NT2/D1 (cell line): ENCODE measurements at regions not wholly inside any gene's neighbourhood (a gene's known extent, or its start where the extent isn't known, plus 50 kb on each side); places are given as distances from the start of the nearest gene placed in this dataset.

Experiments used
- DNase-seq: peaks from one replicate; pipeline ENCODE4 v3.0.0-alpha.2; 2011; ENCODE audit warnings: low read depth, low spot score
- H3K27me3 ChIP-seq: 2 replicates; pipeline ENCODE4 v1.6.0; 2011; ENCODE audit warnings: mild to moderate bottlenecking; ENCODE audit not compliant: insufficient read length, insufficient read depth
- H3K36me3 ChIP-seq: 2 replicates; pipeline ENCODE4 v1.6.1; 2011; ENCODE audit warnings: mild to moderate bottlenecking, low read length, mixed read lengths; ENCODE audit not compliant: insufficient read depth, insufficient read length
- H3K4me1 ChIP-seq: 2 replicates; pipeline ENCODE4 v1.5.1; 2011; ENCODE audit not compliant: insufficient read depth, insufficient read length
- H3K4me3 ChIP-seq: 2 replicates; pipeline ENCODE4 v1.5.1; 2011; ENCODE audit warnings: low read depth; ENCODE audit not compliant: insufficient read length
- H3K9ac ChIP-seq: 2 replicates; pipeline ENCODE4 v1.6.0; 2011; ENCODE audit warnings: low read depth; ENCODE audit not compliant: insufficient read length
- H3K9me3 ChIP-seq: 2 replicates; pipeline ENCODE4 v1.5.1; 2011; ENCODE audit warnings: mild to moderate bottlenecking, low read length; ENCODE audit not compliant: insufficient read depth
- SUZ12 ChIP-seq: IDR thresholded peaks from 2 replicates; pipeline ENCODE4 v1.6.1; 2011; ENCODE audit not compliant: insufficient read length, insufficient read depth; ENCODE audit errors: extremely low read depth
- YY1 ChIP-seq: IDR thresholded peaks from 2 replicates; pipeline ENCODE4 v1.6.1; 2011; ENCODE audit not compliant: insufficient read length, insufficient read depth
- ZNF274 ChIP-seq: IDR thresholded peaks from 2 replicates; pipeline ENCODE4 v1.6.1; 2011; ENCODE audit warnings: mild to moderate bottlenecking, low read depth, low read length

DNA sequence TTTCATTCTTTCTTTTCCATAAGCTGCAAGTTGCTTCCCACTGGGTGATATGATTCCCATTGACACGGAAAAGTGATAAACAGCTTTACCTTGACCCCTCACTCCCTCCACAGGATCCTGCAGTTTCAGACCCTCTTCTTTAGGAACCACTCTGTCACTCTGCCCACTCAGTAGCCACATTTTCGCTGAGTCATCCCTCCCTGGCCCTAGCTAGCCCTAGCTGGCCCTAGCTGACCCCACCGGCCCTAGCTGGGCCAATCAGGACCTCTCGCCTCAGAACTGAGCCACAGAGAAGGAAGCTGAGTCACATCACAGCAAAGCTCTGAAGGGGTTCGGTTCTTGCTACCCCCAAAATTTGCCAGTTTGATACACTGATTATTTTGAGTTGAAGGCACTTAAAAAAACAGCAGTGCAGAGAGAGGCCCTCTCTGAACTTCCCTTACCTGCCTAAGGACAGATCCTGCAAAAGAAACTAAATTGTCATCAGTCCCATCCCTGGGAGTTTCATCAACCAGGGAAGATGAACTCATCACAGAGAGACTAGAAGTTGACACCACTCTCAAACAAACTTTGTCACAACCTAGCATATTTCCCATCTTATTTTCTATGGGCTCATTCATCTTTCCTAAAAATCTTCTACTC is 233.5 kb upstream of the PROK2 start:
- no peaks in the 10 kb centered on the region for H3K36me3 ChIP-seq
- H3K9me3 ChIP-seq: peaks cover 15% of the 10 kb centered on the region; the same call in 1 of the 2 replicates
- DNase-seq: no peak
- no peaks in the 10 kb centered on the region for H3K27me3 ChIP-seq
- H3K9ac ChIP-seq: no peak overlapping the region
- H3K4me3 ChIP-seq: no peak overlapping the region
- H3K4me1 ChIP-seq: no peaks in the 10 kb centered on the region
- TF ChIP-seq YY1 (no peak), SUZ12 (no peak), ZNF274 (no peak)

DNA sequence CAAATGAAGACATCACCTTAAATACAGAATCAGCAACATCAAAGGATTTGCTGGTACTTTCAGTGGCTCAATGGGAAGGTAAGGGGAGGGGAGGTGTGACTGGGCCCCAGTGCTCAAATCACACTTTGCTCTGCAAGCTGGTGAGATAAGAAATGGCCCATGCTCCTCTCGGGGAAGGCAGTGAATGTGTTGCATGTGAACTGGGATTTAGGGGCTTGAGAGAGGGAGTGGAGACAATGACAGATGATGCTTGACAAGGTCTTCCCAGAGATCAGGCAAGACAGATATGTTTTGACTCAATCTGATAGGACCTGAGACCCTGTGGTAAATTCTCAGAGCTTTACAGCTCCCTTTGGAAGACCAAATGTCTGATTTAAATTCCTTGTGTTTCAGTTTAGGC is 233.0 kb upstream of the PROK2 start:
- Histone ChIP-seq H3K4me3 (no peak overlapping the region), H3K36me3 (no peaks in the 10 kb centered on the region), H3K9ac (no peak overlapping the region), H3K27me3 (no peaks in the 10 kb centered on the region), H3K4me1 (no peaks in the 10 kb centered on the region), H3K9me3 (peaks cover 15% of the 10 kb centered on the region; the same call in 1 of the 2 replicates)
- no peak for DNase-seq
- no peak for TF ChIP-seq YY1
- no peak for TF ChIP-seq ZNF274
- no peak for TF ChIP-seq SUZ12

DNA sequence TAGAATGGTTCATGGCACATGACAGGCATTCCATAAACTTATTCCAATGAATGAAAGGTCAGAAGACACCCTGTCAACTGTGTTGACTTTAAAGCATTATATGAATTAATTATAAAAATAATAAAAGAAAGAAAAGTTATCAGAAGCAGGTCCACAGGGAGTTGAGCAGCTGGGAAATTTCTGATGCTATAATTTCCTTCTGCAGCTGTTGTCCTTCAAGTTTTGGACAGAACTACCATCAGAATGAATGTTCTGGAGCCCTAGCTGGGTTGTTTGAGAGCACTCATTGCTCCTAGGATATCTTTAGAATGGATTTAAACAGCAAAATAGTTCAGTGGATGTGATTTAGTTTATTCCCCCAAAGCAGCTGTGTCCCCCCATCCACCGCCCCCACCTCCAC is 232.4 kb upstream of the PROK2 start:
- H3K9ac ChIP-seq: no peak overlapping the region
- no peaks in the 10 kb centered on the region for H3K27me3 ChIP-seq
- TF ChIP-seq YY1: no peak
- no peak for TF ChIP-seq ZNF274
- no peak for TF ChIP-seq SUZ12
- H3K4me1 ChIP-seq: no peaks in the 10 kb centered on the region
- peaks cover 8% of the 10 kb centered on the region; the same call in 1 of the 2 replicates for H3K9me3 ChIP-seq
- no peaks in the 10 kb centered on the region for H3K36me3 ChIP-seq
- no peak overlapping the region for H3K4me3 ChIP-seq
- DNase-seq: no peak

DNA sequence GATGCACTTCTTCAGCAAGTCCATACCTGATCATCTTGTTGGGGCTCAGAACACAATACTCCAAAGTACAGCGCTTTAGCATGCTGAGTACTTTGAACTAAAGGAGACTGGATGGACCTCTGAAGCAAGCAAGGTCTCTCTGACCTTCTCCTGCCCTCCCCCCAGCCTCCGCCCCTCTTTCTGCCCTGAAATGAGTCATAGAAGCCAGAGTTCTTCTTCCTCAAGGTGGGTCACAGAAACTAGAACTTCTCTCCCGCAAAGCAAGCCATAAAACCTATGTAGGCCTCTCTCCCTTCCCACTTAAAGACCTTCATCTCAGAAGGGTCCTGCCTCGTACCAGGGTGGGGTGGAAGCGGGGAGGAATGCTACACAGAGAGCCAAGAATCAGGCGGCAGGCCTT is 230.5 kb upstream of the PROK2 start:
- no peaks in the 10 kb centered on the region for H3K36me3 ChIP-seq
- no peaks in the 10 kb centered on the region for H3K4me1 ChIP-seq
- no peak overlapping the region for H3K4me3 ChIP-seq
- TF ChIP-seq ZNF274: no peak
- TF ChIP-seq YY1: no peak
- no peak for TF ChIP-seq SUZ12
- H3K9ac ChIP-seq: no peak overlapping the region
- DNase-seq: no peak
- no peaks in the 10 kb centered on the region for H3K27me3 ChIP-seq
- no peaks in the 10 kb centered on the region for H3K9me3 ChIP-seq

DNA sequence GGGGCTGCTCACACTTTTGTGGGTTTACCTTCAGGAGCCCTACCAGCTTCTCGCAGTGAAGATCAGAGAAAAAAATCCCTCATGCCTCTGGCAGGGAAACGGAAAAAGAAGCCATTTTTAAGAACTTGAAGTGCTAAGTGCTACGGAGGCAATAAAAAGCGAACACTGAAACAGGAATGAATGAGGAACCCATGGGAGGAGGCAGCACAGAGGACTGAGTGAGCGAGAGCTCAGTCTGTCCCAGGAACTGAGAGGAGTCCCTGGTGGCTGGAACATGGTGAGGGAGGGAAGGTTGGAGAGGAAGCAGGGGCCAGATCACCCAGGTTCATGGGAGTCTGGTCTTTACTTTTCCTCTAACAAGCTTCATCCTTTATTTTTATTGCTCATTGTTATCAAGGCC is 228.1 kb upstream of the PROK2 start:
- TF ChIP-seq SUZ12 (no peak), ZNF274 (no peak), YY1 (no peak)
- Histone ChIP-seq H3K9me3 (no peaks in the 10 kb centered on the region; the same call in 1 of the 2 replicates), H3K9ac (no peak overlapping the region), H3K4me1 (no peaks in the 10 kb centered on the region), H3K4me3 (no peak overlapping the region), H3K36me3 (no peaks in the 10 kb centered on the region), H3K27me3 (no peaks in the 10 kb centered on the region)
- DNase-seq: no peak

DNA sequence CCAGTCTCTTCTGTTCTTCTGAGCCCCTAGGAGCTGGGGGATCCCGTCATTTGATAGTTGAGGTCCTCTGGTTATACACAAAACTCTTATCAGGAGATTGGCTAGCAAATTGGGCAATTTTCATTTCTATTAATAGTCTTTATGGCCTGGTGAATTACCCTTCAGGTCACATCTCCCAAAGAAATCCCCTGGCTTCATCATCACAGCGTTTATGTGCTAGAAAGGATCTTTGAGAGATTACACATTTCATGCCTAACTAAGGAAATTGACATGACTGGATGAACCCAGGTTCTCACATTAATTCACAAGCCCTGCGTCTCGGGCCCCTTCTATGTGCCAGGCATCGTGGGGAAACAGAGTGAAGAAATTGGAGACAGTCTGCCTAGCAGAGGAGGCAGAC is 227.4 kb upstream of the PROK2 start:
- H3K4me1 ChIP-seq: no peaks in the 10 kb centered on the region

DNA sequence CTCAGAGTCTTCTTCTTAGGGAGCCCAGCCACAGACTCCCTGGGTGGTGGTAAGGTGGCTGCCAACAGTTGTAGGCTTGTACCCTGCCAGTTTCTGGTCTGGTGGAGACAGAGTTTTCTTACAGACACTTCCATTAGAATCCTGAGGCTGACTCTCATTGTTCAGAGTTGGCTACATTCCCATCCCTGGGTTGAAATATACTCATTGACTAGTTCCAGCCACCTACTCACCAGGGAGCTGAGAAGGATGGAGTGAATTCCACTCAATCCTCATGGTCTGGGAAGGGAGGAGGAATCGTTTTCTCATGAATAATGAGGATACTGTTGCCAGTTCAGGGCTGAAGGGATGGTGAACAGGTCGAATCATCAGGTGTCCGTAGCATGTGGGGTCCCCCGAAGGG is 226.5 kb upstream of the PROK2 start:
- H3K36me3 ChIP-seq: no peaks in the 10 kb centered on the region
- H3K9ac ChIP-seq: no peak overlapping the region
- DNase-seq: no peak
- H3K4me3 ChIP-seq: no peak overlapping the region
- TF ChIP-seq ZNF274 (no peak), SUZ12 (no peak), YY1 (no peak)
- no peaks in the 10 kb centered on the region for H3K27me3 ChIP-seq
- peaks cover 5% of the 10 kb centered on the region; the same call in 1 of the 2 replicates for H3K9me3 ChIP-seq
- no peaks in the 10 kb centered on the region for H3K4me1 ChIP-seq

More for the DNA sequence above, 227.4 kb upstream of the PROK2 start:
- TF ChIP-seq SUZ12 (no peak), YY1 (no peak), ZNF274 (no peak)
- Histone ChIP-seq H3K27me3 (no peaks in the 10 kb centered on the region), H3K36me3 (no peaks in the 10 kb centered on the region), H3K4me3 (no peak overlapping the region), H3K9me3 (no peaks in the 10 kb centered on the region; the same call in 1 of the 2 replicates), H3K9ac (no peak overlapping the region)
- DNase-seq: no peak
